IMR-90 (cell line): ENCODE measurements at regions not wholly inside any gene's neighbourhood (a gene's known extent, or its start where the extent isn't known, plus 50 kb on each side); places are given as distances from the start of the nearest gene placed in this dataset.

Source experiments
- ATAC-seq: fragments of 200-7000 bp; cut with Tn5 transposase; 2 replicates; pipeline ENCODE4 v1.9.1; 2020; ENCODE audit warnings: low read depth, mild to moderate bottlenecking, moderate library complexity
- BruUV-seq: library from RNA; stranded (reverse); fragments of 400-500 nt; replicated peaks from 2 replicates; lab custom pipeline; 2021; lab: Mats Ljungman, UMichigan
- CTCF ChIA-PET: fragments of 300-600 bp; formaldehyde crosslinking; extraction: SDS; loops from one replicate; lab custom pipeline; 2021; ENCODE audit warnings: antibody characterized with exemption; lab: Yijun Ruan, JAX
- POLR2A ChIA-PET: fragments of 300-600 bp; sonication (Branson Sonifier 250); formaldehyde crosslinking; loops from one replicate; lab custom pipeline; 2022; ENCODE audit warnings: antibody characterized with exemption; ENCODE audit not compliant: unreplicated experiment; lab: Charles Lee
- DNase-seq: peaks from one replicate; pipeline ENCODE4 v3.0.0; 2013
- H2AFZ ChIP-seq: replicated peaks from 2 replicates; pipeline ENCODE3; 2013; ENCODE audit warnings: low read length, mild to moderate bottlenecking; ENCODE audit not compliant: poor library complexity
- H2AK5ac ChIP-seq: 2 replicates; pipeline ENCODE4 v1.6.1; 2013; ENCODE audit warnings: low read depth, low read length, inconsistent platforms
- H2AK9ac ChIP-seq: replicated peaks from 2 replicates; pipeline ENCODE3; 2013; ENCODE audit warnings: mild to moderate bottlenecking, low read depth, low read length, moderate library complexity; ENCODE audit not compliant: poor library complexity
- H2BK120ac ChIP-seq: 2 replicates; pipeline ENCODE4 v1.6.1; 2013; ENCODE audit warnings: low read depth, low read length, inconsistent platforms
- H2BK15ac ChIP-seq: 3 replicates; pipeline ENCODE4 v1.6.1; 2013; ENCODE audit warnings: low read depth, low read length, inconsistent platforms
- H2BK20ac ChIP-seq: 2 replicates; pipeline ENCODE4 v1.6.1; 2013; ENCODE audit warnings: low read depth, mild to moderate bottlenecking, inconsistent platforms, low read length, moderate library complexity
- H2BK5ac ChIP-seq: 2 replicates; pipeline ENCODE4 v1.6.1; 2013; ENCODE audit warnings: mild to moderate bottlenecking, low read depth, low read length, inconsistent platforms; ENCODE audit not compliant: poor library complexity, severe bottlenecking
- H3K14ac ChIP-seq: replicated peaks from 2 replicates; pipeline ENCODE4 v1.6.1; 2013; ENCODE audit warnings: low read depth, low read length, inconsistent platforms
- H3K18ac ChIP-seq: 2 replicates; pipeline ENCODE4 v1.6.1; 2013; ENCODE audit warnings: low read depth, low read length, control low read depth
- H3K23ac ChIP-seq: 2 replicates; pipeline ENCODE4 v1.6.1; 2013; ENCODE audit warnings: low read depth, low read length, inconsistent platforms
- H3K27ac ChIP-seq: 2 replicates; pipeline ENCODE4 v1.5.1; 2013; ENCODE audit warnings: mild to moderate bottlenecking, control low read depth, low read length; ENCODE audit not compliant: insufficient read depth
- H3K27me3 ChIP-seq: 2 replicates; pipeline ENCODE4 v1.6.1; 2013; ENCODE audit warnings: low read length; ENCODE audit not compliant: control insufficient read depth, insufficient read depth
- H3K36me3 ChIP-seq: 2 replicates; pipeline ENCODE4 v1.6.1; 2013; ENCODE audit warnings: low read length, mixed read lengths; ENCODE audit not compliant: control insufficient read depth, insufficient read depth
- H3K4ac ChIP-seq: 2 replicates; pipeline ENCODE4 v1.6.1; 2013; ENCODE audit warnings: low read depth, low read length, inconsistent platforms
- H3K4me1 ChIP-seq: 2 replicates; pipeline ENCODE4 v1.6.1; 2013; ENCODE audit warnings: low read length, mixed read lengths; ENCODE audit not compliant: control insufficient read depth, insufficient read depth
- H3K4me2 ChIP-seq: 2 replicates; pipeline ENCODE4 v1.6.1; 2013; ENCODE audit warnings: low read depth, mild to moderate bottlenecking, control low read depth, low read length, moderate library complexity
- H3K4me3 ChIP-seq: 2 replicates; pipeline ENCODE4 v1.5.1; 2013; ENCODE audit warnings: low read depth, mild to moderate bottlenecking, control low read depth, low read length, moderate library complexity; ENCODE audit not compliant: insufficient read depth
- H3K56ac ChIP-seq: 2 replicates; pipeline ENCODE4 v1.6.1; 2013; ENCODE audit warnings: low read length, inconsistent platforms; ENCODE audit not compliant: insufficient read depth; ENCODE audit errors: extremely low read depth
- H3K79me1 ChIP-seq, 2 experiments: 2 replicates each; pipeline ENCODE4 v1.6.1; 2013; ENCODE audit warnings: low read length in 2 of 2, inconsistent platforms in 1 of 2, low read depth in 1 of 2
- H3K9ac ChIP-seq: 2 replicates; pipeline ENCODE4 v1.6.1; 2013; ENCODE audit warnings: low read depth, low read length, control low read depth
- H3K9me1 ChIP-seq: 2 replicates; pipeline ENCODE4 v1.6.1; 2013; ENCODE audit warnings: low read length, inconsistent platforms; ENCODE audit not compliant: insufficient read depth
- H3K9me3 ChIP-seq: 2 replicates; pipeline ENCODE4 v1.6.1; 2013; ENCODE audit warnings: low read length; ENCODE audit not compliant: control insufficient read depth, insufficient read depth
- H4K20me1 ChIP-seq: 2 replicates; pipeline ENCODE4 v1.6.1; 2013; ENCODE audit warnings: low read length, inconsistent platforms; ENCODE audit not compliant: insufficient read depth
- H4K5ac ChIP-seq: 2 replicates; pipeline ENCODE4 v1.6.1; 2013; ENCODE audit warnings: mild to moderate bottlenecking, low read depth, low read length, control low read depth
- H4K8ac ChIP-seq, 2 experiments: 2 replicates each; pipeline ENCODE4 v1.6.1; 2013; ENCODE audit warnings: low read depth in 2 of 2, low read length in 2 of 2, control low read depth in 1 of 2, inconsistent platforms in 1 of 2
- H4K91ac ChIP-seq: 2 replicates; pipeline ENCODE4 v1.6.1; 2013; ENCODE audit warnings: low read depth, low read length, inconsistent platforms; ENCODE audit not compliant: insufficient read depth
- BHLHE40 ChIP-seq: fragments of 150-350 bp; IDR thresholded peaks from 2 replicates; pipeline ENCODE4 v1.6.1; 2016; ENCODE audit warnings: mild to moderate bottlenecking, low read depth, low read length
- CHD1 ChIP-seq: IDR thresholded peaks from 2 replicates; pipeline ENCODE4 v1.6.1; 2012; ENCODE audit warnings: low read depth, low read length, improper control_type of control experiment
- ELK1 ChIP-seq: fragments of 150-350 bp; IDR thresholded peaks from 2 replicates; pipeline ENCODE4 v1.6.1; 2016; ENCODE audit warnings: low read depth, mild to moderate bottlenecking, low read length, moderate library complexity, borderline replicate concordance
- FOS ChIP-seq: fragments of 150-350 bp; IDR thresholded peaks from 2 replicates; pipeline ENCODE4 v1.6.1; 2016; ENCODE audit warnings: low read depth, low read length
- MAFK ChIP-seq: IDR thresholded peaks from 2 replicates; pipeline ENCODE4 v1.6.1; 2012; ENCODE audit warnings: low read depth, low read length, improper control_type of control experiment
- MAZ ChIP-seq: IDR thresholded peaks from 2 replicates; pipeline ENCODE4 v1.6.1; 2012; ENCODE audit warnings: low read depth, mild to moderate bottlenecking, low read length, improper control_type of control experiment, moderate library complexity, borderline replicate concordance
- POLR2A ChIP-seq: IDR thresholded peaks from 2 replicates; pipeline ENCODE4 v1.6.1; 2012; ENCODE audit warnings: mild to moderate bottlenecking, low read depth, low read length
- SMC3 ChIP-seq: fragments of 150-350 bp; IDR thresholded peaks from 2 replicates; pipeline ENCODE4 v1.6.1; 2016; ENCODE audit warnings: low read depth, mild to moderate bottlenecking, antibody characterized with exemption, low read length, moderate library complexity
- WGBS, 2 experiments: methylation state at CpG; one replicate each; pipeline versions ENCODE4 v1.1.5 to v1.1.7; 2013; ENCODE audit warnings: missing lambda C conversion rate in 2 of 2; ENCODE audit not compliant: insufficient read length in 1 of 2; ENCODE audit errors: extremely low coverage in 2 of 2; 5-methylcytosine and 5-hydroxymethylcytosine counted together
- dilution Hi-C: fragments of 300-500 bp; cut with HindIII; formaldehyde crosslinking; loops from one replicate; pipeline ENCODE4 v1.14.3; 2018; ENCODE audit warnings: low sequenced_read_pairs; ENCODE audit not compliant: unreplicated experiment
- in situ Hi-C: fragments of 300-500 bp; cut with MboI; formaldehyde crosslinking; loops from 3 replicates; pipeline ENCODE4 v1.14.3; 2019; ENCODE audit warnings: low sequenced_read_pairs, inconsistent platforms, mixed read lengths
- intact Hi-C: fragments of 100-400 bp; cut with micrococcal nuclease; formaldehyde crosslinking; loops from 2 replicates; pipeline ENCODE4 v1.10.0; 2022
- TF ChIP-seq, protein P1 (sequence below): fragments of 150-350 bp; IDR thresholded peaks from 2 replicates; pipeline ENCODE4 v1.6.1; 2017; ENCODE audit warnings: mild to moderate bottlenecking, antibody characterized with exemption, low read length, low read depth
- TF ChIP-seq, protein P2 (sequence below): conservative IDR thresholded peaks from 2 replicates; pipeline ENCODE4 v1.5.1; 2012; ENCODE audit warnings: mild to moderate bottlenecking, low read depth, low read length, improper control_type of control experiment

DNA sequence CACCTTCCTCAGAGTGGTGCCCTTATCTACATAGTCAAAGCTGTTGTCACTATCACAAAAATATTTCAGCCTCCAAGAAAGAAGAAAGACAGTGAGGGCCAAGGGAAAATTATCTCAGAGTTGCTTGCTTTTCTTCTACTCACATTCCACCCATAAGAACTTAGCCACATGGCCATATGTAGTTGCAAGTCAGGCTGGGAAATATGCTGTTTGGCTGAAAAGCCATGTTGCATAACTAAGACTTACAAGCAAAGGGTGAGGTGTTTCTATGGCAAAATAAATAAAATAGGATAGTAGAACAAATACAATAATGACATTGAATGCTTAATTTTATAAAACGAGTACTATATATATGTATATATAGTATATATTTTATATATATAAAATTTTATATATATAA is 365.9 kb upstream of the PABPC4L start:
- H4K5ac ChIP-seq = no peak overlapping the region
- DNase-seq = no peak
- dilution Hi-C loops = no loop called here

More for the DNA sequence above, 365.9 kb upstream of the PABPC4L start:
- H3K27ac ChIP-seq = no peak overlapping the region
- no peak overlapping the region for H4K8ac ChIP-seq
- H3K27me3 ChIP-seq = no peaks in the 10 kb centered on the region
- H2BK120ac ChIP-seq = no peak overlapping the region
- ChIA-PET POLR2A (no interaction called here), CTCF (no interaction called here)
- TF ChIP-seq, protein P1, sequence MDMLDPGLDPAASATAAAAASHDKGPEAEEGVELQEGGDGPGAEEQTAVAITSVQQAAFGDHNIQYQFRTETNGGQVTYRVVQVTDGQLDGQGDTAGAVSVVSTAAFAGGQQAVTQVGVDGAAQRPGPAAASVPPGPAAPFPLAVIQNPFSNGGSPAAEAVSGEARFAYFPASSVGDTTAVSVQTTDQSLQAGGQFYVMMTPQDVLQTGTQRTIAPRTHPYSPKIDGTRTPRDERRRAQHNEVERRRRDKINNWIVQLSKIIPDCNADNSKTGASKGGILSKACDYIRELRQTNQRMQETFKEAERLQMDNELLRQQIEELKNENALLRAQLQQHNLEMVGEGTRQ = no peak
- TF ChIP-seq MAZ = no peak
- no peak for TF ChIP-seq CHD1
- no peak for TF ChIP-seq BHLHE40
- TF ChIP-seq, protein P2, sequence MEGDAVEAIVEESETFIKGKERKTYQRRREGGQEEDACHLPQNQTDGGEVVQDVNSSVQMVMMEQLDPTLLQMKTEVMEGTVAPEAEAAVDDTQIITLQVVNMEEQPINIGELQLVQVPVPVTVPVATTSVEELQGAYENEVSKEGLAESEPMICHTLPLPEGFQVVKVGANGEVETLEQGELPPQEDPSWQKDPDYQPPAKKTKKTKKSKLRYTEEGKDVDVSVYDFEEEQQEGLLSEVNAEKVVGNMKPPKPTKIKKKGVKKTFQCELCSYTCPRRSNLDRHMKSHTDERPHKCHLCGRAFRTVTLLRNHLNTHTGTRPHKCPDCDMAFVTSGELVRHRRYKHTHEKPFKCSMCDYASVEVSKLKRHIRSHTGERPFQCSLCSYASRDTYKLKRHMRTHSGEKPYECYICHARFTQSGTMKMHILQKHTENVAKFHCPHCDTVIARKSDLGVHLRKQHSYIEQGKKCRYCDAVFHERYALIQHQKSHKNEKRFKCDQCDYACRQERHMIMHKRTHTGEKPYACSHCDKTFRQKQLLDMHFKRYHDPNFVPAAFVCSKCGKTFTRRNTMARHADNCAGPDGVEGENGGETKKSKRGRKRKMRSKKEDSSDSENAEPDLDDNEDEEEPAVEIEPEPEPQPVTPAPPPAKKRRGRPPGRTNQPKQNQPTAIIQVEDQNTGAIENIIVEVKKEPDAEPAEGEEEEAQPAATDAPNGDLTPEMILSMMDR = no peak
- no peak for TF ChIP-seq FOS
- TF ChIP-seq POLR2A = no peak
- no peak for TF ChIP-seq SMC3
- no peak for TF ChIP-seq MAFK
- no peak for TF ChIP-seq ELK1
- ATAC-seq = no peak
- H3K4me3 ChIP-seq = no peak overlapping the region
- 0 out of 2 replicates have a peak, but pooled peaks cover 2% of the 10 kb centered on the region for H3K9me3 ChIP-seq
- no peak overlapping the region for H2AK5ac ChIP-seq
- no peaks in the 10 kb centered on the region for H3K9me1 ChIP-seq
- no peaks in the 10 kb centered on the region for H3K36me3 ChIP-seq
- H3K14ac ChIP-seq = no peak overlapping the region
- H3K4ac ChIP-seq = no peak overlapping the region
- no peak overlapping the region for H3K4me2 ChIP-seq
- H2AFZ ChIP-seq = no peak overlapping the region
- H3K4me1 ChIP-seq = no peaks in the 10 kb centered on the region
- H2BK15ac ChIP-seq = no peak overlapping the region
- WGBS, 2 experiments = no CpG with 5 or more reads among the region's 1 CpG
- H2BK5ac ChIP-seq = no peak overlapping the region
- H2AK9ac ChIP-seq = no peak overlapping the region
- BruUV-seq = no TSS peak
- H3K18ac ChIP-seq = no peak overlapping the region
- H4K20me1 ChIP-seq = no peaks in the 10 kb centered on the region
- H3K56ac ChIP-seq = no peak overlapping the region
- no peak overlapping the region for H2BK20ac ChIP-seq
- in situ Hi-C loops = no loop called here
- no peaks in the 10 kb centered on the region for H3K79me1 ChIP-seq
- no peak overlapping the region for H4K91ac ChIP-seq
- intact Hi-C loops = no loop called here
- H3K9ac ChIP-seq = no peak overlapping the region
- H3K23ac ChIP-seq = no peak overlapping the region
